Kidney (tissue), 13 donors: ENCODE measurements at regions not wholly inside any gene's neighbourhood (a gene's known extent, or its start where the extent isn't known, plus 50 kb on each side); places are given as distances from the start of the nearest gene placed in this dataset.

Source experiments
- DNase-seq, 5 donors: peaks; one replicate each; pipeline ENCODE4 v3.0.0-alpha.2; 2013 to 2020
- FAIRE-seq: peaks from 2 replicates; lab custom pipeline; 2012; peaks lifted over from hg19 to GRCh38; lab: Jason Lieb, UNC
- H3K27ac ChIP-seq, 2 donors: one replicate each; pipeline ENCODE4 v1.7.0; 2013; ENCODE audit warnings: low read depth in 2 of 2, low read length in 2 of 2, inconsistent platforms in 1 of 2
- H3K27me3 ChIP-seq: one replicate; pipeline ENCODE4 v1.7.1; 2013; ENCODE audit warnings: low read length, inconsistent platforms; ENCODE audit not compliant: control insufficient read depth, insufficient read depth
- H3K36me3 ChIP-seq, 3 donors: one replicate each; pipeline versions ENCODE4 v1.7.0 to v1.7.1; 2013; ENCODE audit warnings: low read length in 3 of 3, control low read depth in 1 of 3, inconsistent platforms in 1 of 3; ENCODE audit not compliant: insufficient read depth in 3 of 3, control insufficient read depth in 2 of 3
- H3K4me1 ChIP-seq, 3 donors: one replicate each; pipeline versions ENCODE4 v1.7.0 to v1.7.1; 2013; ENCODE audit warnings: low read length in 3 of 3, inconsistent platforms in 1 of 3, low read depth in 1 of 3; ENCODE audit not compliant: control insufficient read depth in 2 of 3, insufficient read depth in 2 of 3
- H3K4me3 ChIP-seq, 3 donors: one replicate each; pipeline versions ENCODE4 v1.7.0 to v1.8.1; 2013; ENCODE audit warnings: low read length in 3 of 3, control low read depth in 1 of 3, inconsistent platforms in 1 of 3
- H3K9ac ChIP-seq, 3 donors: one replicate each; pipeline versions ENCODE4 v1.7.0 to v1.7.1; 2013; ENCODE audit warnings: low read length in 3 of 3, control low read depth in 1 of 3, inconsistent platforms in 1 of 3
- H3K9me3 ChIP-seq, 3 donors: one replicate each; pipeline versions ENCODE4 v1.7.0 to v1.7.1; 2013; ENCODE audit warnings: low read length in 3 of 3, control low read depth in 1 of 3, inconsistent platforms in 1 of 3; ENCODE audit not compliant: control insufficient read depth in 2 of 3, insufficient read depth in 1 of 3
- CTCF ChIP-seq: IDR thresholded peaks from 3 replicates; pipeline ENCODE4 v1.5.1; 2012; ENCODE audit warnings: mild to moderate bottlenecking, moderate library complexity, borderline replicate concordance; ENCODE audit not compliant: insufficient read depth; ENCODE audit errors: extremely low read depth
- intact Hi-C: fragments of 100-400 bp; cut with DNase I; formaldehyde crosslinking; loops from one replicate; pipeline ENCODE4 v1.11.1; 2022
- donor health status: control.
- donor health status: control.
- donor health status: control.
- donor health status: control.
- donor health status: control.
- donor health status: DM: yes; HTN: yes; CAD: no.
- donor health status: Normal renal cell carcinoma (clear cell type).

GRCh38 chr11:91817996-91818395 lies 406.6 kb upstream of the FAT3 start:
- H3K9ac ChIP-seq: no peak overlapping the region
- H3K36me3 ChIP-seq: no peaks in the 10 kb centered on the region
- no peak overlapping the region for H3K27ac ChIP-seq
- H3K27me3 ChIP-seq: no peaks in the 10 kb centered on the region
- intact Hi-C loops: no loop called here
- H3K4me1 ChIP-seq: no peaks in the 10 kb centered on the region
- DNase-seq: no peak
- no peaks in the 10 kb centered on the region for H3K9me3 ChIP-seq
- H3K4me3 ChIP-seq: no peak overlapping the region
- no peak for TF ChIP-seq CTCF
- no peak for FAIRE-seq

GRCh38 chr11:91813263-91813662 lies 411.4 kb upstream of the FAT3 start:
- FAIRE-seq (no peak), DNase-seq (no peak)
- Histone ChIP-seq H3K36me3 (no peaks in the 10 kb centered on the region), H3K4me1 (no peaks in the 10 kb centered on the region), H3K27ac (no peak overlapping the region), H3K4me3 (no peak overlapping the region), H3K9ac (no peak overlapping the region), H3K27me3 (no peaks in the 10 kb centered on the region), H3K9me3 (peaks cover 0 to 3% (median 0%) of the 10 kb centered on the region in 3 donors)
- TF ChIP-seq CTCF: no peak
- intact Hi-C loops: no loop called here

GRCh38 chr11:91810871-91811270 lies 413.7 kb upstream of the FAT3 start:
- H3K27me3 ChIP-seq: no peaks in the 10 kb centered on the region
- H3K27ac ChIP-seq: no peak overlapping the region
- DNase-seq (no peak), FAIRE-seq (no peak)
- H3K9ac ChIP-seq: no peak overlapping the region
- H3K36me3 ChIP-seq: no peaks in the 10 kb centered on the region
- H3K4me3 ChIP-seq: no peak overlapping the region
- H3K4me1 ChIP-seq: no peaks in the 10 kb centered on the region
- intact Hi-C loops: no loop called here
- TF ChIP-seq CTCF: no peak
- peaks cover 0 to 3% (median 0%) of the 10 kb centered on the region in 3 donors for H3K9me3 ChIP-seq

- intact Hi-C loops: no loop called here
- Histone ChIP-seq H3K9me3 (peaks cover 0 to 3% (median 0%) of the 10 kb centered on the region in 3 donors), H3K36me3 (no peaks in the 10 kb centered on the region), H3K27ac (no peak overlapping the region), H3K4me1 (no peaks in the 10 kb centered on the region), H3K27me3 (no peaks in the 10 kb centered on the region), H3K9ac (no peak overlapping the region), H3K4me3 (no peak overlapping the region)
- TF ChIP-seq CTCF: no peak
- FAIRE-seq (no peak), DNase-seq (no peak)
Measured at GRCh38 chr11:91805293-91805692, 419.3 kb upstream of the FAT3 start.
